ENCODE measurements at regions not wholly inside any gene's neighbourhood (a gene's known extent, or its start where the extent isn't known, plus 50 kb on each side); places are given as distances from the start of the nearest gene placed in this dataset.

DNA sequence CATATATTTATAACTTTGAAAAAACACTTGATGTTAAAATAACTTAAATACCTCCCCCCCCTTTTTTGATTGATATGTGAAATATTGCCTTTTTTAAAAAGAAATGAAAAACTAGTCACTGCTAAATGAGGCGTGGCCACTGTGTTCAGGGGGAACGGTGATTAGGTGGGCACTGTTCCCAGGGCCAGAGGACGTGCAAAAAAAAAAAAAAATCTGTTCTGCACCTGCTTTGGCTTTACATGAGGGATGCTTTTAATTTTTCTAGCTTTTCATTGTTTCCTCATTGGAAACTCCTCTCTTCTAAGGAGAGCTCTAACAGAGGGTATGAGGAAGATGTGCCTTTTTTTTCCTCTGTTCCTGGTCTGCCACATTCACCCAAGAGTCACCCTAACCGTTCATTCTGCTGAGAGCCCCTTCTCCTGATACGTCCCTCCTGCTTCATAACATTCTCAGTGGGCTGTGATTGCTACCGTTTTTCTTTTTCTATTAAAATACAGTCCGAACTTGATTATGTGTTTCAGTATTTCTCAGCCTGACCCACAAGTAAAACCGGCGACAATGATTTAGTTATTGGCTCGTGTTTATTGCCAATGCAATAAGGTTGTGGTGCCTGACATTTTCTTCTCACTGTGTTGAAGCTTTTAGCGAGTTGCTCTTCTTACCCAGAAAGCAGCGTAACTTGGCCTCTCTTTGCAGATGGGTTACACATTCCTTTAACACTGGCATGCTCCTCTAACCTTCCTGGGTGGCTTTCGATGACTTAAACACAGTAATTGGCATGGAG, 64.8 kb upstream of the ZNF536 start:
- DNase-seq (ENCODE audit: extremely low spot score in 2 of 2), result no peak
- TF ChIP-seq POLR2AphosphoS5 (IDR thresholded peaks at IDR 0.05; ENCODE audit: insufficient read depth in 1 of 2, low read depth in 1 of 2) (no peak), POLR2A (IDR thresholded peaks at IDR 0.05) (no peak)
- TF ChIP-seq, protein P1, sequence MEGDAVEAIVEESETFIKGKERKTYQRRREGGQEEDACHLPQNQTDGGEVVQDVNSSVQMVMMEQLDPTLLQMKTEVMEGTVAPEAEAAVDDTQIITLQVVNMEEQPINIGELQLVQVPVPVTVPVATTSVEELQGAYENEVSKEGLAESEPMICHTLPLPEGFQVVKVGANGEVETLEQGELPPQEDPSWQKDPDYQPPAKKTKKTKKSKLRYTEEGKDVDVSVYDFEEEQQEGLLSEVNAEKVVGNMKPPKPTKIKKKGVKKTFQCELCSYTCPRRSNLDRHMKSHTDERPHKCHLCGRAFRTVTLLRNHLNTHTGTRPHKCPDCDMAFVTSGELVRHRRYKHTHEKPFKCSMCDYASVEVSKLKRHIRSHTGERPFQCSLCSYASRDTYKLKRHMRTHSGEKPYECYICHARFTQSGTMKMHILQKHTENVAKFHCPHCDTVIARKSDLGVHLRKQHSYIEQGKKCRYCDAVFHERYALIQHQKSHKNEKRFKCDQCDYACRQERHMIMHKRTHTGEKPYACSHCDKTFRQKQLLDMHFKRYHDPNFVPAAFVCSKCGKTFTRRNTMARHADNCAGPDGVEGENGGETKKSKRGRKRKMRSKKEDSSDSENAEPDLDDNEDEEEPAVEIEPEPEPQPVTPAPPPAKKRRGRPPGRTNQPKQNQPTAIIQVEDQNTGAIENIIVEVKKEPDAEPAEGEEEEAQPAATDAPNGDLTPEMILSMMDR (IDR thresholded peaks at IDR 0.05), result no peak
- intact Hi-C loops (cut with DNase I), result no loop called here
- no peak overlapping the region for H3K4me3 ChIP-seq
- H3K27me3 ChIP-seq, result no peaks in the 10 kb centered on the region
- no peak overlapping the region for H3K27ac ChIP-seq
- no peaks in the 10 kb centered on the region for H3K9me3 ChIP-seq
- no peaks in the 10 kb centered on the region for H3K4me1 ChIP-seq
- H3K36me3 ChIP-seq, result no peaks in the 10 kb centered on the region

DNA sequence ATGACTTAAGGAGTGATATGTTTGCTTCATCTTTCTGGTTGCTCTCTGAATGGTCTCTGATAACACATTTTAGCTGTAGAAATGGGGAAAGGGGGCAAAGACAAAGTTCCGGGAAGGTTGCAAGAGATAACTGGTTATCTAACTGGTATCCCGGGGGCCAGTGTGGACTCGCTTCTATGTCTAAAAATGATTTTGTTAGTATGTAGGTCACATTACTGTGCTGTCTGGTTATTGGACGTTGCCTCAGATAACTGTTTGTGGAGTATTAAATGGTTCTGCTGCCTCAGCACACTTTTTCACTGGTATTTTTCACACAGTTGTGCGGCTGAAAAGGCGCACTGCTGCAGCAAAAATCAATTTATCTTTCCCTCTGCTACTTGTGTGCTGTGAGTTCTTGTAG, 63.0 kb upstream of the ZNF536 start:
- intact Hi-C loops (cut with DNase I), result no loop called here
- H3K27me3 ChIP-seq, result no peaks in the 10 kb centered on the region
- no peak for DNase-seq (ENCODE audit: extremely low spot score in 2 of 2)
- H3K9me3 ChIP-seq, result no peaks in the 10 kb centered on the region
- no peaks in the 10 kb centered on the region for H3K4me1 ChIP-seq
- H3K4me3 ChIP-seq, result no peak overlapping the region
- H3K36me3 ChIP-seq, result no peaks in the 10 kb centered on the region
- TF ChIP-seq, protein P1 (IDR thresholded peaks at IDR 0.05), result no peak
- TF ChIP-seq POLR2AphosphoS5 (IDR thresholded peaks at IDR 0.05; ENCODE audit: insufficient read depth in 1 of 2, low read depth in 1 of 2), result no peak
- TF ChIP-seq POLR2A (IDR thresholded peaks at IDR 0.05), result no peak
- H3K27ac ChIP-seq, result no peak overlapping the region

DNA sequence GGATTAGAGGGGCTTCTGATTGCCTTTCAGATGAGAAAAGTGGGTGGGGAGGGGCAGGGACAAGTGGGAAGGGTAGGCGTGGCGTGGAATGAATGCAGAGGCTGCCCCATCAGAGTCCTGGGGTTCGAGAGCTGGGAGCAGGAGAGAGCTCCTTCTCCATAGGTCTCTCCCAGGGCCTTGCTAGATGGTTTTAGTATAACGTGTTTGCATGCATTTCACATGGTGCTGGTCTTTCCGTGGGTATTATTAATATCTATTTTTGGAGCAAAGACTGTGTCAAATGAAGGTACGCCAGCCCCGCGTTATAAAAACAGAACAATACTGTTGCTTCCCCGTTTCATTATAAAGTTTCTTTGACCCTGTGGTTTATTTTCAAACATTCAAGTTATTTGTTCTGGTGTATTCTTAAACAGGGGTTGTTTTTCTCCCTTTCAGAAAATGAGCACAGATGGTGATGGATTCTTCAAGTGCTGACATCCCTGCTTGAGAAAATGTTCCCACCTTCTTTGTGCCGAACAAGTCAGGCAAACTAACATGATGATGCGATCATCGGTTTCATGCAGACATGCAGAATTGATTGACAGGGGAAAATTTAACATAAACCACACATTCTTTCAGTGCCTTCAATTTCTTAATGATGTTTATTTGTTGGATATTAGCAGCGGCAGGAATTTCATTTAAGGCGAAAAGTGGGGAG, 62.1 kb upstream of the ZNF536 start:
- no peak overlapping the region for H3K27ac ChIP-seq

DNA sequence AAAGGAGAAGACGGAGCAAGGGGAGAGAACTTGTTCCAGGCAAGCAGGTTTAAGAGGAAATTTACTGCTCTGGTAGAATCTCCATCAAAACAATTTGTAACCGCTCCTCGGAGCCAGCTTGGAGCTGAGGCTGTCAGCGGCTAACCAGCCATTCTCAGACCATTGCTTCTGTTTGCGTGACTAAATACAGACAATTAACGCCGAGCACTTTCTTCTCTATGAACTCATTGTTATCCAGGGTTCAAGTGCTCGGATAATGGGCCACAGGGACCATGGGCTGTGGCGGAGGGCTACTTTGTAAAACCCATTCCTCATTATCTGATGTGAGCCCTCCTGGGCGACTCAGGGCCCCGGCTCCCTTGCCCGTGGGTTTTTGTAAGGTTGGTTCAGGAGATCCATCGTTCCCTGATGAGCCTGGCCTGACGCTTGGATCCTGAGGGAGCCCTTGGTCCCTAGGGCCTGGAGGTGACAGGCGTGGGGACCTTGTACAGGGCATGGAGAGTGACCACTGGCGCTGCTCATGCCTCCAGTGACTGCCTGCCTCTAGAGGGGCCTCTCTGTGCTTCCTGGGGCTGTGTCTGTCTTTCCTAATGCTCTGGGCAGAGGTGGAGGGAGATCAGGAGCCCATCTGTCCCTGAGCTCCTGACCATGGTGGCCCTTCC, 61.5 kb upstream of the ZNF536 start:
- DNase-seq (ENCODE audit: extremely low spot score in 2 of 2), result no peak
- no peak overlapping the region for H3K4me3 ChIP-seq
- intact Hi-C loops (cut with DNase I), result no loop called here
- TF ChIP-seq POLR2AphosphoS5 (IDR thresholded peaks at IDR 0.05; ENCODE audit: insufficient read depth in 1 of 2, low read depth in 1 of 2) (no peak), POLR2A (IDR thresholded peaks at IDR 0.05) (no peak)
- TF ChIP-seq, protein P1 (IDR thresholded peaks at IDR 0.05), result no peak
- H3K36me3 ChIP-seq, result no peaks in the 10 kb centered on the region
- H3K4me1 ChIP-seq, result no peaks in the 10 kb centered on the region
- H3K9me3 ChIP-seq, result no peaks in the 10 kb centered on the region
- no peaks in the 10 kb centered on the region for H3K27me3 ChIP-seq
- H3K27ac ChIP-seq, result no peak overlapping the region

More for the DNA sequence above, 62.1 kb upstream of the ZNF536 start:
- no peaks in the 10 kb centered on the region for H3K4me1 ChIP-seq
- no peaks in the 10 kb centered on the region for H3K36me3 ChIP-seq
- H3K27me3 ChIP-seq, result no peaks in the 10 kb centered on the region
- intact Hi-C loops (cut with DNase I), result no loop called here
- no peaks in the 10 kb centered on the region for H3K9me3 ChIP-seq
- H3K4me3 ChIP-seq, result no peak overlapping the region
- DNase-seq (ENCODE audit: extremely low spot score in 2 of 2), result no peak
- TF ChIP-seq POLR2A (IDR thresholded peaks at IDR 0.05) (no peak), POLR2AphosphoS5 (IDR thresholded peaks at IDR 0.05; ENCODE audit: insufficient read depth in 1 of 2, low read depth in 1 of 2) (no peak)
- TF ChIP-seq, protein P1 (IDR thresholded peaks at IDR 0.05), result no peak
